Stomach (tissue), 8 donors: ENCODE measurements at regions not wholly inside any gene's neighbourhood (a gene's known extent, or its start where the extent isn't known, plus 50 kb on each side); places are given as distances from the start of the nearest gene placed in this dataset.

Experiments
- DNase-seq, 2 donors: peaks; one replicate each; pipeline versions ENCODE4 v3.0.0 to v3.0.0-alpha.2; 2013 to 2019
- H3K27ac ChIP-seq, 5 donors: fragments of 200-600 bp in 4 of 5; sonication (generic) in 4 of 5; one replicate each; pipeline ENCODE4 v1.5.1; 2013 to 2019; ENCODE audit warnings: mild to moderate bottlenecking in 1 of 5, moderate library complexity in 1 of 5
- H3K27me3 ChIP-seq, 3 donors: fragments of 200-600 bp; sonication (generic); one replicate each; pipeline ENCODE4 v1.5.1; 2017 to 2019; ENCODE audit warnings: mixed run types in 1 of 3
- H3K36me3 ChIP-seq, 4 donors: fragments of 200-600 bp; sonication (generic); 1 replicate in 3 of 4; 2 replicates in 1 of 4; pipeline ENCODE4 v1.5.1; 2016 to 2019
- H3K4me1 ChIP-seq, 4 donors: fragments of 200-600 bp; sonication (generic); one replicate each; pipeline ENCODE4 v1.5.1; 2016 to 2019
- H3K4me3 ChIP-seq, 4 donors: fragments of 200-600 bp; sonication (generic) in 3 of 4; one replicate each; pipeline ENCODE4 v1.5.1; 2016 to 2019; ENCODE audit warnings: mild to moderate bottlenecking in 1 of 4
- H3K9me3 ChIP-seq, 4 donors: fragments of 200-600 bp; sonication (generic); one replicate each; pipeline ENCODE4 v1.5.1; 2016 to 2019
- CTCF ChIP-seq, 7 experiments: fragments of 450-650 bp in 4 of 7; fragments of 200-600 bp in 3 of 7; sonication (generic) in 3 of 7; IDR thresholded peaks; one replicate each; pipeline ENCODE4 v1.5.1; 2016 to 2019; ENCODE audit warnings: antibody characterized with exemption in 7 of 7, control low read depth in 2 of 7, mild to moderate bottlenecking in 1 of 7
- EP300 ChIP-seq: sonication (generic); formaldehyde crosslinking; IDR thresholded peaks from one replicate; pipeline ENCODE4 v1.6.1; 2017; ENCODE audit warnings: antibody characterized with exemption
- POLR2A ChIP-seq, 4 donors: fragments of 450-650 bp; IDR thresholded peaks; one replicate each; pipeline ENCODE4 v1.6.1; 2016; ENCODE audit warnings: antibody characterized with exemption in 4 of 4, control low read depth in 2 of 4, mild to moderate bottlenecking in 1 of 4, moderate library complexity in 1 of 4
- POLR2AphosphoS5 ChIP-seq, 3 donors: sonication (generic); formaldehyde crosslinking; IDR thresholded peaks; one replicate each; pipeline ENCODE4 v1.6.1; 2016; ENCODE audit warnings: antibody characterized with exemption in 3 of 3
- WGBS, 5 donors: extraction: QIAGEN DNeasy Blood & Tissue Kit in 3 of 5; methylation state at CpG; one replicate each; pipeline versions ENCODE4 v1.1.5 to v1.1.7; 2013 to 2018; 5-methylcytosine and 5-hydroxymethylcytosine counted together
- intact Hi-C: fragments of 100-400 bp; cut with DNase I; formaldehyde crosslinking; loops from one replicate; pipeline ENCODE4 v1.15.1; 2023; ENCODE audit warnings: low total_unique reads
- donor health status: healthy with polysubstance abuse.
- donor health status: Bipolar disorder and iron deficiency.
- donor health status: healthy.

DNA sequence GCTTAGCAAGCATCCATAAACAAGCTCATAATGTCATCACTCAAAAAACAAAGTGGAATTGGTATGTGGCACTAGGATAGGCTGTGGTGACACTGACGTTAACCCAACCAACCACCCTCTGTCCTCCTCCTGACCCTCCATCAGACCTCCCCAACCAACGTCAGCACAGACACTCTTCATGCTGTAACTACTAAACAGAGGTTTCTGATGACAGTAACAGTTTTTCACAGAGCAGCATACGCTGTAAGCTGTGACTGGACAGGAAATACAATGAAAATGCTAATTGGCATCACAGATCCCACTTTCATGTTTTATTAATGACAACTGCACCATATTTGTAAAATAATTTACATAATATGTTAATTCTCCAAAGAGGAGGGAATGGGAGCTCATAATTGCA lies 238.0 kb downstream of the IRS2 start:
- no peak overlapping the region for H3K4me3 ChIP-seq
- TF ChIP-seq EP300 (no peak), POLR2AphosphoS5 (IDR thresholded peaks at IDR 0.05) (no peak), CTCF (IDR thresholded peaks at IDR 0.05) (no peak), POLR2A (IDR thresholded peaks at IDR 0.05) (no peak)
- WGBS, 5 donors = 71 to 77% (median 73%) methylated on average over 3 of the region's 3 CpGs
- H3K9me3 ChIP-seq = no peaks in the 10 kb centered on the region
- H3K27me3 ChIP-seq = no peaks in the 10 kb centered on the region
- intact Hi-C loops = no loop called here
- peak in 1 of 2 donors; percentile 12 for DNase-seq
- no peak overlapping the region for H3K27ac ChIP-seq
- H3K4me1 ChIP-seq = no peaks in the 10 kb centered on the region
- H3K36me3 ChIP-seq = no peaks in the 10 kb centered on the region

DNA sequence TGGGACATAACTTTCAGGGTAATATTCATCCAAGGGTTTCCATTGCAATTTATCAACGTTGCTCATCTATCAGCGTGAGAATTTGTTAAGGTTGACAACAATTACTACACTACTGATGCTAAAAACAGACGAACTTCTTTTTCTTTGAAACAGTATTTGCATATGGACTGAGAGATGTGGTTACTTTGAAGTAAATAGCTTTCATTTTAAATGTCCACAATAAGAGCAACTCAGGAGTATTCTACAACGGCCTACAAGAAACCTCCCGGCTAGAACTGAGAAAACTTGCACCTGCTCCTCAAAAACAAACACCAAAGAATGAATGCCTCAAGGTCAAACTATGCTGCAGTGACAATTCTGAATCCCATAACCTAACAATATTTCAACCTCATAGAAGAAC lies 238.4 kb downstream of the IRS2 start:
- H3K36me3 ChIP-seq = no peaks in the 10 kb centered on the region
- DNase-seq = no peak
- H3K27ac ChIP-seq = no peak overlapping the region
- intact Hi-C loops = no loop called here
- H3K9me3 ChIP-seq = no peaks in the 10 kb centered on the region
- no peaks in the 10 kb centered on the region for H3K27me3 ChIP-seq
- 75 to 87% (median 85%) methylated on average over 5 of the region's 5 CpGs for WGBS, 5 donors
- H3K4me3 ChIP-seq = no peak overlapping the region
- H3K4me1 ChIP-seq = no peaks in the 10 kb centered on the region
- TF ChIP-seq POLR2AphosphoS5 (IDR thresholded peaks at IDR 0.05) (no peak), CTCF (IDR thresholded peaks at IDR 0.05) (no peak), EP300 (no peak), POLR2A (IDR thresholded peaks at IDR 0.05) (no peak)

DNA sequence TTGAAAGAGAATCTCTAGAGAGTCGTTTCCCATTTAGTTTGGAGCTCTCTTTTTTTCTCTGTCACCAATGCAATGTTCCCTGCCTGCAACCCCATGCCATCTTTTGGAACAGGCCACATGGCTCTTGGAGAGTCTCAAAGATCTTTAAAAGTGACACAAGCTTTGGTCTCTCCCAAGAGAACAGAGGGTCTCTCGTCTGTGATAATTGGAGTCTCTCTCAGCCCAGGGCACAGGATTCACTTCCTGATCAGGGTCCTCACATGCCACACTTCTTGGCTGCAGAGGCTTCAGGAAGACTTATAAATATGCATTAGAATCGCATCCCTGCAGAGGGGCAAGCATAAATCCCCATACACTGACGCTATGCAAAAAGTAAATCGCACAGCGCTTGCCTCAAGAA lies 240.5 kb downstream of the IRS2 start:
- intact Hi-C loops = no loop called here
- Histone ChIP-seq H3K4me3 (no peak overlapping the region), H3K4me1 (no peaks in the 10 kb centered on the region), H3K27me3 (no peaks in the 10 kb centered on the region), H3K9me3 (no peaks in the 10 kb centered on the region), H3K36me3 (no peaks in the 10 kb centered on the region), H3K27ac (no peak overlapping the region)
- DNase-seq = no peak
- WGBS, 5 donors = 73 to 77% (median 75%) methylated on average over 6 of the region's 6 CpGs
- TF ChIP-seq EP300 (no peak), POLR2A (IDR thresholded peaks at IDR 0.05) (no peak)

- no peak for DNase-seq
- H3K27me3 ChIP-seq = no peaks in the 10 kb centered on the region
- intact Hi-C loops = no loop called here
- no peaks in the 10 kb centered on the region for H3K36me3 ChIP-seq
- no peaks in the 10 kb centered on the region for H3K9me3 ChIP-seq
- no peak overlapping the region for H3K27ac ChIP-seq
- no peak overlapping the region for H3K4me3 ChIP-seq
- WGBS, 5 donors = 80 to 96% (median 84%) methylated on average over 3 of the region's 3 CpGs
- no peaks in the 10 kb centered on the region for H3K4me1 ChIP-seq
- TF ChIP-seq EP300 (no peak), POLR2A (IDR thresholded peaks at IDR 0.05) (no peak), POLR2AphosphoS5 (IDR thresholded peaks at IDR 0.05) (no peak), CTCF (IDR thresholded peaks at IDR 0.05) (no peak)
Observed at GRCh38 chr13:109541081-109541480, 245.3 kb downstream of the IRS2 start.

DNA sequence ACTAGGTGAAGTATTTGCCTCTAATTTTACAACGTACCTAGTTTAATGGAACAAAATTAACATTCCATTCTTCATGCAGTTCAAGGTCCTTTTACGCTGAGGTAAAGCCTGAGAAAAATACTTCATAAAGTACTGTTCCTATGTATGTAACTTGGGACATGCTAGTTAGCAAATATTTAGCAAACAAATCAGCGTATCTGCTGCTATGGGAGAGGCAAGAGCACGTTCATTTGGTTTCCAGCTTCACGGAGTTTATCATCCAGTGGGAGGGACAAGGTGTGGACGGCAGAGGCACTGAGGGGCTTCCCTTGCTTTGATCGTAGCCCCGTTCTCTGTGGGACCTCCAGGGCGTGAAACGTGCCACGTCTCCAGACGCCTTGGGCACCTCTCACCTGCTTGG lies 248.8 kb downstream of the IRS2 start:
- Histone ChIP-seq H3K4me1 (no peaks in the 10 kb centered on the region), H3K4me3 (no peak overlapping the region), H3K27ac (no peak overlapping the region), H3K36me3 (no peaks in the 10 kb centered on the region), H3K27me3 (no peaks in the 10 kb centered on the region), H3K9me3 (no peaks in the 10 kb centered on the region)
- TF ChIP-seq EP300 = no peak
- no peak for TF ChIP-seq POLR2AphosphoS5 (IDR thresholded peaks at IDR 0.05)
- no peak for TF ChIP-seq POLR2A (IDR thresholded peaks at IDR 0.05)
- WGBS, 5 donors = 35 to 53% (median 48%) methylated on average over 12 of the region's 12 CpGs
- intact Hi-C loops = no loop called here
- DNase-seq = peak in 1 of 2 donors; percentile 52
